ENCODE measurements at regions not wholly inside any gene's neighbourhood (a gene's known extent, or its start where the extent isn't known, plus 50 kb on each side); places are given as distances from the start of the nearest gene placed in this dataset.

DNA sequence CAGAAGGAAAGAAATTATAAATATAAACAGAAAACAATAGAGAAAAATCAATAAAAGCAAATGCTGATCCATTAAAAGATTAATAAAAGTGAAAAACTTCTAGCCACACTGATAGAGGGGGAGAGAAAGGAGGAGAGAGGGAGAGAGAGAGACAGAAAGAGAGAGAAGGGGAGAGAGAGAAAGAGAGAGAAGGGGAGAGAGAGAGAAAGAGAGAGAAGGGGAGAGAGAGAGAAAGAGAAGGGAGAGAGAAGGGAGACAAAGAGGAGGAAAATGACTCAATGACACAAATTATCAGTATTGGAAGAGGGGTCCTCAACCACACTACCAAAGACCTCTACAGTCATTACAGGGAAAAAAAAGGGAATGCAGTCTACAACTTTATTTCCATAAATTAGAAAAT is 94.4 kb upstream of the VIPR2 start:
- TF ChIP-seq, protein P1, sequence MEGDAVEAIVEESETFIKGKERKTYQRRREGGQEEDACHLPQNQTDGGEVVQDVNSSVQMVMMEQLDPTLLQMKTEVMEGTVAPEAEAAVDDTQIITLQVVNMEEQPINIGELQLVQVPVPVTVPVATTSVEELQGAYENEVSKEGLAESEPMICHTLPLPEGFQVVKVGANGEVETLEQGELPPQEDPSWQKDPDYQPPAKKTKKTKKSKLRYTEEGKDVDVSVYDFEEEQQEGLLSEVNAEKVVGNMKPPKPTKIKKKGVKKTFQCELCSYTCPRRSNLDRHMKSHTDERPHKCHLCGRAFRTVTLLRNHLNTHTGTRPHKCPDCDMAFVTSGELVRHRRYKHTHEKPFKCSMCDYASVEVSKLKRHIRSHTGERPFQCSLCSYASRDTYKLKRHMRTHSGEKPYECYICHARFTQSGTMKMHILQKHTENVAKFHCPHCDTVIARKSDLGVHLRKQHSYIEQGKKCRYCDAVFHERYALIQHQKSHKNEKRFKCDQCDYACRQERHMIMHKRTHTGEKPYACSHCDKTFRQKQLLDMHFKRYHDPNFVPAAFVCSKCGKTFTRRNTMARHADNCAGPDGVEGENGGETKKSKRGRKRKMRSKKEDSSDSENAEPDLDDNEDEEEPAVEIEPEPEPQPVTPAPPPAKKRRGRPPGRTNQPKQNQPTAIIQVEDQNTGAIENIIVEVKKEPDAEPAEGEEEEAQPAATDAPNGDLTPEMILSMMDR (IDR thresholded peaks at IDR 0.05) = no peak
- no peak for TF ChIP-seq POLR2A (IDR thresholded peaks at IDR 0.05)

All from esophagus squamous epithelium (tissue), 4 donors.